Sigmoid colon (tissue), 6 donors: ENCODE measurements at regions not wholly inside any gene's neighbourhood (a gene's known extent, or its start where the extent isn't known, plus 50 kb on each side); places are given as distances from the start of the nearest gene placed in this dataset.

Source experiments
- DNase-seq: peaks from one replicate; pipeline ENCODE4 v3.0.0-alpha.2; 2019
- H3K27ac ChIP-seq, 4 donors: fragments of 200-600 bp; sonication (generic); one replicate each; pipeline ENCODE4 v1.5.1; 2016 to 2019; ENCODE audit warnings: mild to moderate bottlenecking in 1 of 4
- H3K27me3 ChIP-seq, 3 donors: fragments of 200-600 bp; sonication (generic); one replicate each; pipeline ENCODE4 v1.5.1; 2019; ENCODE audit warnings: mild to moderate bottlenecking in 1 of 3
- H3K36me3 ChIP-seq, 4 donors: fragments of 200-600 bp; sonication (generic); one replicate each; pipeline ENCODE4 v1.5.1; 2016 to 2019
- H3K4me1 ChIP-seq, 4 donors: fragments of 200-600 bp; sonication (generic); one replicate each; pipeline ENCODE4 v1.5.1; 2017 to 2019
- H3K4me3 ChIP-seq, 4 donors: fragments of 200-600 bp; sonication (generic); one replicate each; pipeline ENCODE4 v1.5.1; 2017 to 2019; ENCODE audit warnings: mild to moderate bottlenecking in 2 of 4, moderate library complexity in 1 of 4
- H3K9me3 ChIP-seq, 4 donors: fragments of 200-600 bp in 3 of 4; sonication (generic) in 3 of 4; one replicate each; pipeline versions ENCODE4 v1.5.1 to v1.6.1; 2013 to 2019
- CTCF ChIP-seq, 4 experiments: fragments of 450-650 bp in 3 of 4; fragments of 200-600 bp in 1 of 4; IDR thresholded peaks; one replicate each; pipeline ENCODE4 v1.5.1; 2016 to 2019; ENCODE audit warnings: antibody characterized with exemption in 4 of 4, mild to moderate bottlenecking in 3 of 4, moderate library complexity in 2 of 4
- EP300 ChIP-seq, 4 donors: sonication (generic); formaldehyde crosslinking; IDR thresholded peaks; one replicate each; pipeline ENCODE4 v1.6.1; 2017; ENCODE audit warnings: antibody characterized with exemption in 4 of 4
- POLR2A ChIP-seq, 2 donors: fragments of 450-650 bp; IDR thresholded peaks; one replicate each; pipeline ENCODE4 v1.6.1; 2016; ENCODE audit warnings: antibody characterized with exemption in 2 of 2, mild to moderate bottlenecking in 2 of 2, moderate library complexity in 2 of 2
- POLR2AphosphoS5 ChIP-seq, 4 donors: sonication (generic); formaldehyde crosslinking; IDR thresholded peaks; one replicate each; pipeline ENCODE4 v1.6.1; 2017; ENCODE audit warnings: antibody characterized with exemption in 4 of 4
- WGBS, 2 donors: extraction: QIAGEN DNeasy Blood & Tissue Kit; methylation state at CpG; one replicate each; pipeline ENCODE4 v1.1.7; 2013; 5-methylcytosine and 5-hydroxymethylcytosine counted together
- intact Hi-C: fragments of 100-400 bp; cut with DNase I; formaldehyde crosslinking; loops from one replicate; pipeline ENCODE4 v1.15.1; 2023
- donor health status: healthy with polysubstance abuse.
- donor health status: healthy.

GRCh38 chr7:156178214-156178613 is 366.0 kb upstream of the SHH start:
- WGBS, 2 donors: 55 to 79% methylated on average over 15 of the region's 15 CpGs
- Histone ChIP-seq H3K27ac (no peak overlapping the region), H3K4me3 (no peak overlapping the region), H3K4me1 (no peaks in the 10 kb centered on the region), H3K36me3 (no peaks in the 10 kb centered on the region), H3K9me3 (no peaks in the 10 kb centered on the region), H3K27me3 (peaks cover 0 to 4% (median 0%) of the 10 kb centered on the region in 3 donors)
- no peak for TF ChIP-seq EP300 (IDR thresholded peaks at IDR 0.05)
- no peak for TF ChIP-seq POLR2AphosphoS5 (IDR thresholded peaks at IDR 0.05)
- TF ChIP-seq CTCF (IDR thresholded peaks at IDR 0.05): no peak
- no peak for TF ChIP-seq POLR2A (IDR thresholded peaks at IDR 0.05)
- intact Hi-C loops: no loop called here
- no peak for DNase-seq

GRCh38 chr7:156177422-156178055 is 365.3 kb upstream of the SHH start:
- DNase-seq: no peak
- no peaks in the 10 kb centered on the region for H3K4me1 ChIP-seq
- peaks cover 0 to 4% (median 0%) of the 10 kb centered on the region in 3 donors for H3K27me3 ChIP-seq
- 78 to 82% methylated on average over 22 of the region's 22 CpGs for WGBS, 2 donors
- no peaks in the 10 kb centered on the region for H3K9me3 ChIP-seq
- H3K4me3 ChIP-seq: no peak overlapping the region
- no peak for TF ChIP-seq POLR2A (IDR thresholded peaks at IDR 0.05)
- TF ChIP-seq POLR2AphosphoS5 (IDR thresholded peaks at IDR 0.05): no peak
- no peak for TF ChIP-seq CTCF (IDR thresholded peaks at IDR 0.05)
- no peak for TF ChIP-seq EP300 (IDR thresholded peaks at IDR 0.05)
- H3K36me3 ChIP-seq: no peaks in the 10 kb centered on the region
- intact Hi-C loops: no loop called here
- H3K27ac ChIP-seq: no peak overlapping the region

DNA sequence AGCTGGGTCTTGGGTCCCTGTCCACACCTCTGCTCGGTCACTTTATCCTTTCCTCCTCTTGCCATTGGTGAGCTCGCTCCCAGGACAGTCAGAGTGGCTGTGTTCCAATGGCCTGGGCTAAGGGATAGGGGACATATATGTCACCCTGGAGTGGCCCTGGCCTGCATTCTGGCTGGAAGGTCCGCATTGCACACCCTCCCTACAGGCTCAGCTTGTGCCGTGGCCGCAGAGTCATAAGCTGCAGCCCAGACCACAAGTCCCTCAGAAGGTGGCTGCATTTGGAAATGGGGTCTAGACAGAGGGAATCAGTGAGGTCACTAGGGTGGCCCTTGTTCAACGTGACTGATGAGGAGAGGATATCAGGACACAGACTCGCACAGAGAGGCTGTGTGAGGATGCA is 363.8 kb upstream of the SHH start:
- H3K27ac ChIP-seq: no peak overlapping the region
- TF ChIP-seq CTCF (IDR thresholded peaks at IDR 0.05): no peak
- TF ChIP-seq POLR2A (IDR thresholded peaks at IDR 0.05): no peak
- TF ChIP-seq POLR2AphosphoS5 (IDR thresholded peaks at IDR 0.05): no peak
- TF ChIP-seq EP300 (IDR thresholded peaks at IDR 0.05): no peak
- intact Hi-C loops: no loop called here
- no peaks in the 10 kb centered on the region for H3K9me3 ChIP-seq
- no peak for DNase-seq
- H3K4me1 ChIP-seq: no peaks in the 10 kb centered on the region
- no peak overlapping the region for H3K4me3 ChIP-seq
- peaks cover 0 to 4% (median 0%) of the 10 kb centered on the region in 3 donors for H3K27me3 ChIP-seq
- 93 to 96% methylated on average over 7 of the region's 7 CpGs for WGBS, 2 donors
- no peaks in the 10 kb centered on the region for H3K36me3 ChIP-seq

DNA sequence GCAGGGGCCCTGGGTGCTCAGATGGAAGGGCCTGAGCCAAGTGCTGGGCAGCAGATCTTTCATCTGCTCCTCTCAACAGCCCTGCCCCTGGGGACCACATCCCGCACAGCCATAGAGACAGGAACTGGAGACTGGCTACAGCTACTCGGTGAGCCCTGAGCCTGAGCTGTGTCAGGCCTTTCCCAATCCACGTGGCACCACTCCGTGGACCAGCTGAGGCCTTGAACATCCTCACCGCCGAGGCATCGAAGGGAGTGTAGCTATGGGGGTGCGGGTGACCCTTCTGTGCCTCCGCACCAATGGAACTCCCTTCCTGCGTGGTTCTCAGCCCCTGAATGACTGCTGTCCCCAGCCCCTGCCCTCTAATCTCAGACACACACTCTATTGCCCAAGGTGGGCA is 362.7 kb upstream of the SHH start:
- DNase-seq: no peak
- Histone ChIP-seq H3K27me3 (peaks cover 0 to 2% (median 0%) of the 10 kb centered on the region in 3 donors), H3K9me3 (no peaks in the 10 kb centered on the region), H3K4me3 (no peak overlapping the region), H3K4me1 (no peaks in the 10 kb centered on the region), H3K36me3 (no peaks in the 10 kb centered on the region), H3K27ac (no peak overlapping the region)
- no peak for TF ChIP-seq CTCF (IDR thresholded peaks at IDR 0.05)
- TF ChIP-seq EP300 (IDR thresholded peaks at IDR 0.05): no peak
- TF ChIP-seq POLR2A (IDR thresholded peaks at IDR 0.05): no peak
- TF ChIP-seq POLR2AphosphoS5 (IDR thresholded peaks at IDR 0.05): no peak
- 83 to 90% methylated on average over 10 of the region's 10 CpGs for WGBS, 2 donors
- intact Hi-C loops: no loop called here

- Histone ChIP-seq H3K36me3 (no peaks in the 10 kb centered on the region), H3K9me3 (no peaks in the 10 kb centered on the region), H3K4me3 (no peak overlapping the region), H3K4me1 (no peaks in the 10 kb centered on the region), H3K27ac (no peak overlapping the region), H3K27me3 (no peaks in the 10 kb centered on the region)
- no peak for DNase-seq
- 88 to 90% methylated on average over 17 of the region's 17 CpGs for WGBS, 2 donors
- TF ChIP-seq POLR2AphosphoS5 (IDR thresholded peaks at IDR 0.05): no peak
- TF ChIP-seq EP300 (IDR thresholded peaks at IDR 0.05): no peak
- TF ChIP-seq CTCF (IDR thresholded peaks at IDR 0.05): no peak
- no peak for TF ChIP-seq POLR2A (IDR thresholded peaks at IDR 0.05)
- intact Hi-C loops: no loop called here
These were observed 362.2 kb upstream of the SHH start for GRCh38 chr7:156174428-156174827.
